GM21576 (cell line): ENCODE measurements at regions not wholly inside any gene's neighbourhood (a gene's known extent, or its start where the extent isn't known, plus 50 kb on each side); places are given as distances from the start of the nearest gene placed in this dataset.

ENCODE experiments used
- ATAC-seq: cut with Tn5 transposase; IDR thresholded peaks from one replicate; pipeline ENCODE4 v1.9.1; 2021; ENCODE audit warnings: mild to moderate bottlenecking, moderate library complexity; ENCODE audit not compliant: unreplicated experiment

- ATAC-seq = no peak
Measured at GRCh38 chr12:27382924-27383323, 50.3 kb downstream of the BMAL2 start.

- peak; percentile 53 for ATAC-seq
Measured at GRCh38 chr12:27383429-27384260, 51.0 kb downstream of the BMAL2 start.

GRCh38 chr12:27384261-27384590 is 51.6 kb downstream of the BMAL2 start:
- ATAC-seq = no peak

- no peak for ATAC-seq
Measured at GRCh38 chr12:27385766-27386564, 53.3 kb downstream of the BMAL2 start.

- no peak for ATAC-seq
Measured at GRCh38 chr12:27387473-27387872, 54.8 kb downstream of the BMAL2 start.

GRCh38 chr12:27388650-27389049 is 56.0 kb downstream of the BMAL2 start:
- no peak for ATAC-seq

GRCh38 chr12:27394676-27395075 is 51.9 kb upstream of the SMCO2 start:
- ATAC-seq = no peak

- ATAC-seq = no peak
Measured at GRCh38 chr12:27396216-27396815, 50.2 kb upstream of the SMCO2 start.
